ENCODE measurements at regions not wholly inside any gene's neighbourhood (a gene's known extent, or its start where the extent isn't known, plus 50 kb on each side); places are given as distances from the start of the nearest gene placed in this dataset.

- H3K27ac ChIP-seq = no peak overlapping the region
- no peaks in the 10 kb centered on the region for H3K9me3 ChIP-seq
- no peaks in the 10 kb centered on the region for H3K27me3 ChIP-seq
- intact Hi-C loops (cut with DNase I; ENCODE audit: low total_unique reads) = no loop called here
- TF ChIP-seq POLR2AphosphoS5 (IDR thresholded peaks at IDR 0.05) (no peak), POLR2A (IDR thresholded peaks at IDR 0.05) (no peak), CTCF (IDR thresholded peaks at IDR 0.05) (no peak), EP300 (IDR thresholded peaks at IDR 0.05) (no peak)
- WGBS, 5 donors = 75 to 84% (median 81%) methylated on average over 8 of the region's 8 CpGs
- no peak for DNase-seq
- H3K36me3 ChIP-seq = no peaks in the 10 kb centered on the region
- H3K4me1 ChIP-seq = peaks cover 0 to 4% (median 0%) of the 10 kb centered on the region in 4 donors
- H3K4me3 ChIP-seq = no peak overlapping the region
Observed at GRCh38 chr9:87276327-87276841, 221.3 kb upstream of the DAPK1 start.

GRCh38 chr9:87276851-87277261 is 220.8 kb upstream of the DAPK1 start:
- Histone ChIP-seq H3K27me3 (no peaks in the 10 kb centered on the region), H3K4me1 (no peaks in the 10 kb centered on the region), H3K36me3 (no peaks in the 10 kb centered on the region), H3K9me3 (no peaks in the 10 kb centered on the region), H3K27ac (no peak overlapping the region), H3K4me3 (no peak overlapping the region)
- intact Hi-C loops (cut with DNase I; ENCODE audit: low total_unique reads) = no loop called here
- no peak for DNase-seq
- TF ChIP-seq POLR2A (IDR thresholded peaks at IDR 0.05) = no peak
- no peak for TF ChIP-seq EP300 (IDR thresholded peaks at IDR 0.05)
- no peak for TF ChIP-seq CTCF (IDR thresholded peaks at IDR 0.05)
- TF ChIP-seq POLR2AphosphoS5 (IDR thresholded peaks at IDR 0.05) = no peak
- 64 to 70% (median 67%) methylated on average over 3 of the region's 3 CpGs for WGBS, 5 donors

GRCh38 chr9:87277346-87277745 is 220.3 kb upstream of the DAPK1 start:
- 87 to 95% (median 89%) methylated on average over 3 of the region's 3 CpGs for WGBS, 5 donors
- H3K36me3 ChIP-seq = no peaks in the 10 kb centered on the region
- DNase-seq = no peak
- TF ChIP-seq EP300 (IDR thresholded peaks at IDR 0.05) (no peak), CTCF (IDR thresholded peaks at IDR 0.05) (no peak), POLR2A (IDR thresholded peaks at IDR 0.05) (no peak), POLR2AphosphoS5 (IDR thresholded peaks at IDR 0.05) (no peak)
- no peaks in the 10 kb centered on the region for H3K4me1 ChIP-seq
- H3K27ac ChIP-seq = no peak overlapping the region
- H3K4me3 ChIP-seq = no peak overlapping the region
- H3K9me3 ChIP-seq = no peaks in the 10 kb centered on the region
- intact Hi-C loops (cut with DNase I; ENCODE audit: low total_unique reads) = no loop called here
- no peaks in the 10 kb centered on the region for H3K27me3 ChIP-seq

- Histone ChIP-seq H3K36me3 (no peaks in the 10 kb centered on the region), H3K9me3 (no peaks in the 10 kb centered on the region), H3K4me3 (no peak overlapping the region), H3K27ac (no peak overlapping the region), H3K27me3 (no peaks in the 10 kb centered on the region), H3K4me1 (no peaks in the 10 kb centered on the region)
- intact Hi-C loops (cut with DNase I; ENCODE audit: low total_unique reads) = no loop called here
- DNase-seq = no peak
- WGBS, 5 donors = 77 to 88% (median 83%) methylated on average over 3 of the region's 3 CpGs
- TF ChIP-seq POLR2A (IDR thresholded peaks at IDR 0.05) = no peak
- TF ChIP-seq CTCF (IDR thresholded peaks at IDR 0.05) = no peak
- no peak for TF ChIP-seq EP300 (IDR thresholded peaks at IDR 0.05)
- no peak for TF ChIP-seq POLR2AphosphoS5 (IDR thresholded peaks at IDR 0.05)
Observed at GRCh38 chr9:87278971-87279733, 218.5 kb upstream of the DAPK1 start.

All from stomach (tissue), 8 donors.